ENCODE measurements at regions not wholly inside any gene's neighbourhood (a gene's known extent, or its start where the extent isn't known, plus 50 kb on each side); places are given as distances from the start of the nearest gene placed in this dataset.

DNA sequence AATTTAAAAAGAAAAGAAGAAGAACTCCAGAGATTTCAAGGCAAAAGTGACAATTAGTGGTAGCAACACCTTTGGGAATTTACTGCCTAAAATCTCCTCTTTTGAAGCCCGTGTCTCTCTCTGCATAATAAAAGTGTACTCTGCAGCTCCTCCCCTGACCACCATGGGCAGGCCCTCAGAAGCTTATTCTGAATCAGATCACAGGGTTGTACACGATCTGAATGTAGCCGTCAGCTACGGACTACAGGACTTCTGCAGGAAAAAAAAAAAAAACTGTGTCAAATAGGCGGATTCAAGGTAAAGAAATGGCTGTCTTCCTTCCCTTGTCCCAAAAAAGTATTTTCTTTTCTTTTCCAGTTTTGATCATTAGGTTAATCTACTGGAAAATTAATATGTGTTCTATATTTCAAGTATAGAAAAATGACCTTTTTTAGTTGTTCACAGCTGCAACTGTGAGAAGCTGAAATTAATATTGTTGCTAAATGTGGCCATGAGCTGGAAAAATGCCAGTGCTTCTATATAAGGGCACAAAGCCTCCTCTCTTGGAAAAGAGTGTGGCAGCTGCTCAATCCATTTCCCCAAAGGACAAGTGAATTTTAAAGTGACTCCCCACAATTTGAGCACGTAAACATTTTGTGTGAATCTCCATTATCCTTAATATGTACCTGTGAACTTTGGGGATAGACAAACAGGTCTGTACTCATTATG, 397.4 kb downstream of the C6orf118 start:
- DNase-seq: peak; percentile 30

- no peak for DNase-seq
Measured at GRCh38 chr6:164911151-164911550, 398.3 kb downstream of the C6orf118 start.

- no peak for DNase-seq
Measured at GRCh38 chr6:164906766-164907165, 402.6 kb downstream of the C6orf118 start.

DNA sequence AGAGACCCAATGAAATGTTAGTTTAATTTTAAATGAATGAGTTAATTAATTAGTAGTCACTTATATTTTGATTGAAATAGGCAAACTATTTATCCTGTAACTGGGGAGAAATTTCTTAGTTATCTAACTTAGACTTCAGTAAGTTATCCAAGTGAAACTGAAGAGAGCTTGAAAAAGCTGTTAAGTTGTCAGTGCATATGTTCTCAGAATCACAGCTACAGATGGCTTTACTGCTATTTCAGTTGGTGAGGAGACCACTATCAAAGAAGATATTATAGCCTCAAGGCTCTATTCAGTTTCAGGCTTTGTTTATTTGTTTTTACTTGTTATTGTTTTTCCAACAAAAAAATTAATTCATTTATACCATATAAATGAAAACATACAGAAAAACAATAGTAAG, 404.1 kb downstream of the C6orf118 start:
- no peak for DNase-seq

DNA sequence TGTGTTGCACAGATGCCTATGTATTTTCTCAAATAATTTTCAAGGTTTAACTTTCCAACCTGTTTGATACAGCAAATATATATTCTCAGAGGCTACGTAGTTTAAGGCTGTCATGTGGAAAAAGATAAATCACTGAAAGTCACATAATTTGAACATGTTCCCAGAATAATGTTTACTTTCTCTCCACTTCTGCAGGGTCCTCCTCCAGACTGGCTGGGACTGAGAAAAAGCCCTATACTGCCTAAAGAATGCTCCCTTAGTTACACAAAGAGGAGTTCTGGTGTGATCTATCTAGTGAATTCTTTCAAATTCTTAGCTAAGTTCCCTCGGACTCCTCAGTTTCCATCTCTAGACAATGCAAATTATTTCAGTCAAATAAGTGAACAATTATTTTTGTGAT, 411.0 kb downstream of the C6orf118 start:
- DNase-seq: no peak

GRCh38 chr6:164897523-164898235, 411.7 kb downstream of the C6orf118 start:
- peak; percentile 83 for DNase-seq

GRCh38 chr6:164889980-164890379, 419.4 kb downstream of the C6orf118 start:
- no peak for DNase-seq

DNA sequence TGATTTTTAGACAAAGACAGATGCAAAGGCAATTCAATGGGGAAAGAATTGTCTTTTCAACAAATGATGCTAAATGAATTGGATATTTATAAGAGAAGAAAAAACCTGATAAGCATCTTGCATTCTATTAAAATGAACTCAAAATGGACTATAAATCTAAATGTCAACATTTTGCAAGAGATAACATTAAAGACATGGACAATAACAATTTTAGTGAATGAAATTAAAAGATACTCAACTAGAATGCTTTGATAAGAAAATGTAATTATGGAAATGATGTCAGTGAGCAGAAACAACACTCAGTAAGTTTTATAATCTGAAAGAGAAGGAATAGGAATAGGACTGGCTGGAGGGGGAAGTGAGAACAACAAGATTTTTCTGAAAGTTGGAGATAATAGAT, 421.7 kb downstream of the C6orf118 start:
- no peak for DNase-seq

DNA sequence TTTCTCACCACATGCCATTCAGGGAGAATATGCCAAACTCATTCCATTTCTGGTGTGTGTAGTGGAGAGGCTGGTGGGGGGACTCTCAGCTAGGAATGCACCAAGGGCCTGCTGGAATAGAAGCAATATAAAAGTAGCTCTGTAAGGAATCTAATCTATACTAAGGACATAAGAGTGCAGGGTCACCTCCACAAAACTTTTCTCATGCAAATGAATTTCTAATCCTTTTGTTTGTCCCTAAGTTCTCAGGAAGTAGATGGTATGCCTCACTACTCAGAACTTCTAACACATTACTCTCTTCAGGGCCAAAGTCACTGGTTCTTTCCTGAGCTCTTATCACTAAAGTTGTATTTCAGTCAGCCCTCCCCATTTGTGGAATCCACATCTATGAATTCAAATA, 427.2 kb downstream of the C6orf118 start:
- DNase-seq: no peak

- no peak for DNase-seq
Measured at GRCh38 chr6:164871783-164872182, 437.6 kb downstream of the C6orf118 start.

GRCh38 chr6:164870164-164870563, 439.2 kb downstream of the C6orf118 start:
- peak; percentile 70 for DNase-seq

GRCh38 chr6:164861967-164862366, 447.4 kb downstream of the C6orf118 start:
- no peak for DNase-seq

- no peak for DNase-seq
Measured at GRCh38 chr6:164859816-164860215, 449.6 kb downstream of the C6orf118 start.

DNA sequence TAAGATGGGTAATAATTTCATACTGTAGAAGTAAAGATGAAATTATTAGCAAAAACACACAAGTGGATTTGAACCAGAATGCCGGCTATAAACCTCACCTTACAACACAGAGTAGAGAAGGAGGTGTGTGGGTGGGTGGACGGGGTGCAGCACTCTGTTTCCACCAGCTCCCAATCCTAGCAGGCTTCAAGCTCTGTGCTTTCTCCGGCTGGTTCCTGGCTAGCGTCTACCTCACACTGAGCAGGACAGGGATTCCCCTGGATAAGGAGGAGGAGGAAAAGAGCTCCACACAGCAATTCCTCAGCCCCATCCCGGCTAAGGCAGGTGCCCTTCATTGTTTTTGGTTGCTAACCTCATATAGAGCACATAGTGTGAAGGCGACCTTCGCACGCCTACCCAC, 453.3 kb downstream of the C6orf118 start:
- no peak for DNase-seq

DNA sequence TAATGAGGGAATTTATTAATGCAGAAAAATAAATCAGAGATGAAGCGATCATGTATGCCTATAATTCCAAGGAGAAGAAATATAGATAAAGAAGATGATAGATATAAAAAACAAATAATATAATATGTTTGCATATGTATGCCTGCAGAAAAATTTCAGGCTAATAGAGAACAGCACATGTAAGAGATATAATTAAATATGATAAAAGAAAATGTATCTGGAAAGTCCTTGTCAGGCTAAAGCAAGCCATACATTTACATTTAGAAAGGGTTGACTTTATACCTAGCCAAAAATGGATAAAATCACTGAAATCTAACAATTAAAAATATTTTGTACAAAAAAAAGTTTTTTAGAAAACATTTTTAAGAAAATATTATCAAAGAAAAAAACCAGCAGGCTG, 454.1 kb downstream of the C6orf118 start:
- DNase-seq: no peak

GRCh38 chr6:164854526-164854925, 454.9 kb downstream of the C6orf118 start:
- DNase-seq: no peak

DNA sequence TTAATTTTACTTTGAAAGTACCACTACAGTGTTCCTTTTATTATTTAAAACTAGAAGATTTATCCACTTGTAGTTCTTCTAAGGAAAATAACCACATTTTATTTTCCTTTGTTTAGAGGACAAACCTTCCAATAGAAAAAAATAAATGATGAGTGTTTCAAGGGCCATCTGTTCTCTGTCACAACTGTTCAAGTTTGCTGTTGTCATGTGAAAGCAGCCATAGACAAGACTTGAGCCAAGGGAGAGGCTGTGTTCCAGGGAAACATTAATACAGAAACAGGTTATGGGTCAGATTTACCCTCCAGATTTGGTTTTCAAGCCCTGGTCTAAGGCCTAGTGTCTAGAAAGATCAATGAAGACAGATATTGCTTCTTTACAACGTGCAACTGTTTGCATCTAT, 463.6 kb downstream of the C6orf118 start:
- no peak for DNase-seq

- no peak for DNase-seq
Measured at GRCh38 chr6:164842085-164842484, 467.3 kb downstream of the C6orf118 start.

GRCh38 chr6:164838068-164838615, 471.3 kb downstream of the C6orf118 start:
- no peak for DNase-seq

DNA sequence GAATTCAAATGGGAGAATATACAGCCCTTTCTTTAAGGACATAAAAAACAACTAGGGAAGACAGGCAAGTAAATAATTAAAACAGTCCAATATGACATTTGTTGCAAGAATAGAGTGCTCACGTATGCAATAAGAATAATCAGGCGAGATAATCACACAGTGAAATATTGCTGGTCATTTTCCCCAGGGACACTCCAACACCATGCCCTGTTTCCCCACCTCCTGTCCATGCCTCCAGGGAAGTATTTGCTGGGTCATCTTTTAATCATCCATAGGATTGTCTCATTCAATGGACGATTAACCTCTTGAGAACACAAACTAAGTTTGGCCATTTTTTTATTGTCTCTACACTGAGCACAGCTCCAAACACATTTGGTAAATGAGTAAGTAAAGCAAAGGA, 472.9 kb downstream of the C6orf118 start:
- DNase-seq: no peak

GRCh38 chr6:164832410-164832809, 477.0 kb downstream of the C6orf118 start:
- no peak for DNase-seq

- peak; percentile 70 for DNase-seq
Measured at GRCh38 chr6:164827537-164827936, 481.9 kb downstream of the C6orf118 start.

DNA sequence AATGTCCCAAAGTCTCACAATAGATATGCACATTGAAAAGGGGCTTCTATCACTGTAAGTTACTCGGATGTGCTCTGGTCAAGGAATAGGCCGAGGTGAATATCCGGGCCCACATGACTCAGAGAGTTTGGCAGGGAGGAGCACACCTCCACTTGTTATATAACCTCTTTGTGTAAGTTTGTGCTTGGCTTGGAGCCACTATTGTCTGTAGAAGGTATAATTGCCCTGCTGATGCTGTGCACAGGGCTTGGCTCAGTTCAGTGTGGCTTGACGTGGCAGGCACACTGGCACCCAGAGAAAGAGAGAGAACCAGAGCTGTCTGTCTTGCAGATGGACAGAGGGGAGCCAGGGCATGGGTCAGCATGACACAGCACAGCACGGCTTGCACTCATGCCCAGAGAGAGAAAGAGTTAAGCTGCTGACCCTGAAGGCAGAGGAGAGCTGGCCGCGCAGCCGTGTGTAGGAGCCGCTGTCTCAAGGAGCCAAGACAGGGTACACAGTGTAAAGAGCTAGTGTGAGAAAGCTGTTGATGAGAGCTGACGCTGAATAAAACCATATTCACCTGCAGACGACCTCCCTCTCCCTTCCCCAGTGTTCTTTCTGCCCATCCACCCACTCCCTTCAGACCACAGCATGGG, 482.5 kb downstream of the C6orf118 start:
- DNase-seq: peak; percentile 40

- DNase-seq: no peak
Measured at GRCh38 chr6:164825386-164825785, 484.0 kb downstream of the C6orf118 start.
